ENCODE measurements at regions not wholly inside any gene's neighbourhood (a gene's known extent, or its start where the extent isn't known, plus 50 kb on each side); places are given as distances from the start of the nearest gene placed in this dataset.

DNA sequence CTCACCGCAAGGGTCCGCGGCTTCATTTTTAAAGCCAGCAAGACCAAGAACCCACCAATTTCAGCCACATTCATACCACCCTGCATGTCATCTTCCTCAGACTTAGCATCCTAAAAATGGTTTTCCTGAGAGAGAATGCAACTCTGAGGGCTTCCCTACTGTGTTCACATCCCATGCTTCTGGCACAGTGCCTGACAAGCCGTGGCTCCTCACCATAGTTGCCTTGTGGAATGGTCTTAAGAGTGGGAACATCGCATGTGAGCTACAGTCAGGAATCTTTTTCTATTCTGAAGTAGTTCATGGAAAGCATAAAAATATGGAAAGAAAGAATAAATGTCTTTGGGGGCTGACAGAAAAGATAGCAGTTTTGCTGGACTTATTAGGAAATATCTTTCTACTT is 120.3 kb downstream of the RAP2B start:
- Mint-ChIP-seq H3K27me3 (peaks cover 6% of the 10 kb centered on the region), H3K36me3 (no peaks in the 10 kb centered on the region), H3K4me1 (peaks cover 4 to 12% (median 10%) of the 10 kb centered on the region in 3 donors), H3K27ac (no peak overlapping the region), H3K4me3 (no peak overlapping the region), H3K9me3 (peaks cover 0 to 5% (median 0%) of the 10 kb centered on the region in 3 donors)

DNA sequence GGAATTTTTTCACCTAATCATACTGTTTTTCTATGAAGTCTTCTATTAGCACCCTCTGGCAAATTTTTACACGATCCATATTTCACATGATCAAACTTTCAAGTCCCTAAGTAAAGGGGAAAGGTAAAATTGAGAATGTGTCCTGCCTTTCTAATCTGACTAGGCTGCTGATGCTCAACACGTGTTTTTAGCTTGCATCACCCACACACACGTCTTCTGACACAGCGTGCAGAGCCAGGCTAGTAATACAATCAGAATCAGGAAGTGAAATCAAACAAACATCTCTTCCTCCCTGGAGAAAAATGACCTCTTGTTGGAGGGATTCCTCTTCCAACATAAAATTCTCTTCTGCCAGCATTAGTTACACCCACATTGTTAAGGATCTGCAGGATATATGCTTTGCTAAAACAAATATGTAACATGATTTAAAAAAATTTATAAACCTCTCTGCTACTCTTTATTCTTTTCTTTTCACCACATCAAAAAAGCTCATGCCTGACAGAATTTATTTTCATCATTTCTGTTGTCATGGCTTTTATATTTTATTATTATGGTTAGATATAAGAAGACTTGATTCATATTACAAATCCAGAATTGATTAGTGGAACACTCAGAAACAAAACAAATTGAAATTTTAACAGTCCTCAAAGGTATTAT is 122.4 kb downstream of the RAP2B start:
- Mint-ChIP-seq H3K27ac (peak overlapping the region in 2 of 3 donors; percentile 6 to 16), H3K4me1 (peaks cover 4 to 17% (median 12%) of the 10 kb centered on the region in 3 donors), H3K4me3 (peak overlapping the region in 1 of 4 donors; percentile 14), H3K36me3 (peaks cover under 1% of the 10 kb centered on the region), H3K27me3 (no peaks in the 10 kb centered on the region), H3K9me3 (peaks cover 0 to 5% (median 0%) of the 10 kb centered on the region in 3 donors)

GRCh38 chr3:153285194-153285641 is 123.2 kb downstream of the RAP2B start:
- Mint-ChIP-seq H3K4me3 (no peak overlapping the region), H3K4me1 (peaks cover 4 to 18% (median 15%) of the 10 kb centered on the region in 3 donors), H3K36me3 (peaks cover 2% of the 10 kb centered on the region), H3K9me3 (peaks cover 0 to 5% (median 0%) of the 10 kb centered on the region in 3 donors), H3K27me3 (no peaks in the 10 kb centered on the region), H3K27ac (peak overlapping the region in 1 of 3 donors; percentile 80)

DNA sequence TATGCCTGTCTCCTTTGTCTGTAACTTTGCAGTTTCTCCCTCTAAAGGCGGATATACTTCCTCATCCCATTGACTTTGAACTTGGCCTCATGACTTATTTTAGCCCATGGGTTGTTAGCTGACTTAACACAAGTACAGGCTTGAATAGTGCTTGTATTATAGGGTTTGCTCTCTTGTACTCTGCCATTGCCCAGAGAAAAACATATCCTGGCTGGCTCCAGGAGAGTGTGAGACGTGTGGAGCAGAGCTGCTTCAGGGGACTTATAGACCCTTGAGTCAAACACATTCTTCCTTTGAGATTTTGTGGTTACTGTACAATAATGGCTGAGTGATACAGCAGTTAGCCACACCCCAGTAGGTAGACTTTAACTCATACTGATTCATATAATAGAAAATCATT is 124.0 kb downstream of the RAP2B start:
- peak overlapping the region in 1 of 3 donors; percentile 7 for H3K27ac Mint-ChIP-seq
- H3K27me3 Mint-ChIP-seq, result no peaks in the 10 kb centered on the region
- H3K9me3 Mint-ChIP-seq, result peaks cover 0 to 5% (median 0%) of the 10 kb centered on the region in 3 donors
- peaks cover 2% of the 10 kb centered on the region for H3K36me3 Mint-ChIP-seq
- H3K4me3 Mint-ChIP-seq, result no peak overlapping the region
- H3K4me1 Mint-ChIP-seq, result peaks cover 5 to 18% (median 18%) of the 10 kb centered on the region in 3 donors

DNA sequence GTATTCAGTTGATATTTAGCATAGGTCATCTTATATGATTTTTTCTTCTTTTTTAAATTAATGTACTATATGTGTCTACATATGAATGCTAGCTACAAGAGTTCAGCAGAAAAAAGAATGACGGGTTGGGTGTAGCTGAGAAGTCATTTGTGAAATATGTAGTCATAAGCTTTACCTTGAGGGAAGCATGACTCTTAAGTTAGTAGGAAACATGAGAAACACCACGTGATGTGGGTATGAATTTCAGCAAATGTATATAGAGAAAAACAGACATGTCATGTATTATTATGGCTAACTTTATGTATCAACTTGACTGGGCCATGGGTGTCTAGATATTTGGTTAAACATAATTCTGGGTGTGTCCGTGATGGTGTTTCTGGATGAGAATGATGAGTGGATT is 125.0 kb downstream of the RAP2B start:
- Mint-ChIP-seq H3K4me1 (peaks cover 8 to 20% (median 18%) of the 10 kb centered on the region in 3 donors), H3K27ac (no peak overlapping the region), H3K27me3 (no peaks in the 10 kb centered on the region), H3K4me3 (no peak overlapping the region), H3K36me3 (peaks cover 2% of the 10 kb centered on the region), H3K9me3 (peaks cover 0 to 3% (median 0%) of the 10 kb centered on the region in 3 donors)

GRCh38 chr3:153289334-153289808 is 127.3 kb downstream of the RAP2B start:
- Mint-ChIP-seq H3K27ac (no peak overlapping the region), H3K27me3 (no peaks in the 10 kb centered on the region), H3K9me3 (peaks cover 0 to 1% (median 0%) of the 10 kb centered on the region in 3 donors), H3K36me3 (peaks cover 3% of the 10 kb centered on the region), H3K4me1 (peaks cover 5 to 15% (median 15%) of the 10 kb centered on the region in 3 donors), H3K4me3 (no peak overlapping the region)

DNA sequence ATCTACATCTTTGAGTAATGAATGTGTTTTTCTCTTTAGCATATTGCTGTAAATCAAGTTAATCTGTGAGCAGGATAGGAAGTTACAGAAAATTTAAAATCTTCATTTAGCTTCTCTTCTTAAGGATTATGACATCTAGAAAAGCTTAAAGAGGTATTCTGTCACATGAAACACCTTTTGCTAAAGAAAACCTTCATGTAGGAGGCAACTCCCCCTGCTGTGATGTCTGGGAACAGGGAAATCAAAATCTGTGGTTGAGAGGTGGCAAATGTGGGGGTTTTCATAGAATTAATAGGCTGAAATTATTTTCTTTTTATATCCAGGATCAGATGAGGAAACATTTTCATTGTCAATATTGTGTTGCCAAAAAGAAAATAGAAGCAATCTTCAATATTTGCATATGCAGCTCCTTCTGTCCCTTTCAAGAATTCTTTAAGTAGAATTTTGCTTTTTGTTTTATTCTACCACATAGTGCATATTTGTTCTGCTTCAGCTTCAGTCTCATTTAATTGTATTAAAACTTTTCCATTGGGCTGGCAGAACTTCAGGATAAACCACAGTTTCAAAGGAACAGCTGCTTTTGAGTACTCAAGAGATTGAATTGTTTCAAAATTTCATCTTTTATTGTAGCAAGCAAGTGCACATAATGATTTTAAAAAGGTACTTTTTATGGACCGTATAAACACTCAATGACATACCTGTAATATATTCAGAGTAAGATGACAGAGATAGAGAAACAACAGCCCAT is 128.4 kb downstream of the RAP2B start:
- Mint-ChIP-seq H3K27me3 (no peaks in the 10 kb centered on the region), H3K36me3 (peaks cover 3% of the 10 kb centered on the region), H3K27ac (no peak overlapping the region), H3K4me1 (peaks cover 3 to 13% (median 11%) of the 10 kb centered on the region in 3 donors), H3K4me3 (no peak overlapping the region), H3K9me3 (peaks cover 0 to 1% (median 0%) of the 10 kb centered on the region in 3 donors)

DNA sequence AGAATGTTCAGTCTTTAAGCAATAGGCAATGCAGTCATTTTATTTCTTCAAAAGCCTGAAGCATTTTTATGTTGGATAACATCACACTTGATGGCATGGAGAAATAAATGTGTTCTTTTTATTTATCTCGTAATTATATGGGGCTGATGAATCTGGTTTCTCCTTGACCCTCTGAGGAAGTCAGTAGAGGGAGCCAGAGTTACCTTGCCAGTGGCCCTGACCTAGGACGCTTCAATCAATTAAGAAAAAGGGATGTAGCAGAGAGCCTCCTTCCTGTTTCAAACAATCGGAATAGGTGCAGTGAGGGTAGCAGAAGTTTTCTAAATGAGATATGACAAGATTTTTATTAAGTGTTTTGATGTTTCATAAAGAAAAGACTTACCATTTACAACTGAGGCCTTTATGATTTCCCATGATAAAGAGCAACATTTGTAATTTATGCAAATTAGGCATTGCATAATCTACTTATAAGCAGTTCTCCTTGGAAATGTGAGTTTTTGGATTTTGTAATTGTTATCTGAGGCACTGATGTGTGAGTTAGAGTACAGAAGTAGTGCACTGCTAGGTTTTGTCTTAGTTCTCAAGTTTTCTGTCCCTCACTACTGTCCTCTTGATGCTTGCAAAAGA is 129.1 kb downstream of the RAP2B start:
- Mint-ChIP-seq H3K27me3 (no peaks in the 10 kb centered on the region), H3K36me3 (peaks cover 3% of the 10 kb centered on the region), H3K4me1 (peaks cover 3 to 10% (median 7%) of the 10 kb centered on the region in 3 donors), H3K4me3 (peak overlapping the region in 1 of 4 donors; percentile 28), H3K9me3 (peaks cover 0 to 1% (median 0%) of the 10 kb centered on the region in 3 donors), H3K27ac (no peak overlapping the region)

DNA sequence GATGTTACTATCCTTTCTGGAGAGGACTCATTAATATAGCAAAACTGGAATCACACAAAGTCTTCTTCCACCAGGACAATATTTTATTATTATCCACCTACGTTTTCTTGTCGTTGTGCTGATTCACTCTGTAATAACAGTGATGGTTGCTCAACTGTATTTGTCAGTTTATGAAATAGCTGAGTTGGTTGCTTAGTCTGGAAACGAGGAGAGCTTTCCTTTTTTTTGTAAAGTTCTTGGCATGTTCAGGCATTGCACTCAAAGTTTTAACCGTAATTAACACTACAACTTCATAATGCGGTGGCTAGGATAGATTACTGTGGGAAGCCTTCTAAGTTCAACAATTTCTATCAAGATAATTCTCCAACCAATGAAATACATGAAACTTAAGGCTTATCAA is 131.2 kb downstream of the RAP2B start:
- no peak overlapping the region for H3K27ac Mint-ChIP-seq
- peaks cover 3% of the 10 kb centered on the region for H3K36me3 Mint-ChIP-seq
- no peaks in the 10 kb centered on the region for H3K27me3 Mint-ChIP-seq
- H3K4me3 Mint-ChIP-seq, result no peak overlapping the region
- peaks cover 0 to 1% (median 0%) of the 10 kb centered on the region in 3 donors for H3K9me3 Mint-ChIP-seq
- H3K4me1 Mint-ChIP-seq, result peaks cover 3 to 9% (median 6%) of the 10 kb centered on the region in 3 donors

- peaks cover 0 to 1% (median 0%) of the 10 kb centered on the region in 3 donors for H3K9me3 Mint-ChIP-seq
- no peak overlapping the region for H3K27ac Mint-ChIP-seq
- no peak overlapping the region for H3K4me3 Mint-ChIP-seq
- peaks cover 2% of the 10 kb centered on the region for H3K36me3 Mint-ChIP-seq
- peaks cover 0 to 4% (median 3%) of the 10 kb centered on the region in 3 donors for H3K4me1 Mint-ChIP-seq
- no peaks in the 10 kb centered on the region for H3K27me3 Mint-ChIP-seq
These were observed 133.9 kb downstream of the RAP2B start for GRCh38 chr3:153295901-153296300.

GRCh38 chr3:153305189-153305588 is 143.2 kb downstream of the RAP2B start:
- Mint-ChIP-seq H3K27ac (no peak overlapping the region), H3K9me3 (no peaks in the 10 kb centered on the region), H3K36me3 (no peaks in the 10 kb centered on the region)

GRCh38 chr3:153311541-153311940 is 149.5 kb downstream of the RAP2B start:
- Mint-ChIP-seq H3K9me3 (peaks cover 0 to 5% (median 0%) of the 10 kb centered on the region in 3 donors), H3K27ac (no peak overlapping the region), H3K36me3 (no peaks in the 10 kb centered on the region), H3K27me3 (no peaks in the 10 kb centered on the region), H3K4me1 (peaks cover 0 to 7% (median 0%) of the 10 kb centered on the region in 3 donors), H3K4me3 (no peak overlapping the region)

More at GRCh38 chr3:153305189-153305588, 143.2 kb downstream of the RAP2B start:
- Mint-ChIP-seq H3K4me3 (no peak overlapping the region), H3K27me3 (no peaks in the 10 kb centered on the region), H3K4me1 (no peaks in the 10 kb centered on the region)

GRCh38 chr3:153313302-153313965 is 151.4 kb downstream of the RAP2B start:
- peaks cover 0 to 7% (median 0%) of the 10 kb centered on the region in 3 donors for H3K4me1 Mint-ChIP-seq
- no peaks in the 10 kb centered on the region for H3K27me3 Mint-ChIP-seq
- no peaks in the 10 kb centered on the region for H3K36me3 Mint-ChIP-seq
- peaks cover 0 to 5% (median 0%) of the 10 kb centered on the region in 3 donors for H3K9me3 Mint-ChIP-seq
- H3K4me3 Mint-ChIP-seq, result no peak overlapping the region
- no peak overlapping the region for H3K27ac Mint-ChIP-seq

- peaks cover 0 to 7% (median 0%) of the 10 kb centered on the region in 3 donors for H3K4me1 Mint-ChIP-seq
- no peak overlapping the region for H3K4me3 Mint-ChIP-seq
- no peak overlapping the region for H3K27ac Mint-ChIP-seq
- H3K36me3 Mint-ChIP-seq, result no peaks in the 10 kb centered on the region
- peaks cover 0 to 5% (median 0%) of the 10 kb centered on the region in 3 donors for H3K9me3 Mint-ChIP-seq
- no peaks in the 10 kb centered on the region for H3K27me3 Mint-ChIP-seq
These were observed 152.0 kb downstream of the RAP2B start for GRCh38 chr3:153314038-153314437.

Data from IgD-negative memory B cell (primary cell).